ENCODE measurements at regions not wholly inside any gene's neighbourhood (a gene's known extent, or its start where the extent isn't known, plus 50 kb on each side); places are given as distances from the start of the nearest gene placed in this dataset.

- no peak for DNase-seq (ENCODE audit: low read depth)
- no peak for TF ChIP-seq CTCF (conservative IDR thresholded peaks at IDR 0.05; ENCODE audit: low read length)
- H3K4me3 ChIP-seq (ENCODE audit: low read length): no peak overlapping the region
Measured at GRCh38 chr10:8430321-8430720, 375.8 kb downstream of the GATA3 start.

GRCh38 chr10:8431511-8431910, 377.0 kb downstream of the GATA3 start:
- no peak for DNase-seq (ENCODE audit: low read depth)
- no peak for TF ChIP-seq CTCF (conservative IDR thresholded peaks at IDR 0.05; ENCODE audit: low read length)
- no peak overlapping the region for H3K4me3 ChIP-seq (ENCODE audit: low read length)

GRCh38 chr10:8435186-8436055, 380.9 kb downstream of the GATA3 start:
- no peak for DNase-seq (ENCODE audit: low read depth)
- no peak overlapping the region for H3K4me3 ChIP-seq (ENCODE audit: low read length)
- no peak for TF ChIP-seq CTCF (conservative IDR thresholded peaks at IDR 0.05; ENCODE audit: low read length)

- no peak for TF ChIP-seq CTCF (conservative IDR thresholded peaks at IDR 0.05; ENCODE audit: low read length)
- H3K4me3 ChIP-seq (ENCODE audit: low read length): no peak overlapping the region
- DNase-seq (ENCODE audit: low read depth): no peak
Measured at GRCh38 chr10:8437896-8438295, 383.4 kb downstream of the GATA3 start.

GRCh38 chr10:8438603-8439002, 384.1 kb downstream of the GATA3 start:
- H3K4me3 ChIP-seq (ENCODE audit: low read length): no peak overlapping the region
- no peak for DNase-seq (ENCODE audit: low read depth)
- TF ChIP-seq CTCF (conservative IDR thresholded peaks at IDR 0.05; ENCODE audit: low read length): no peak

GRCh38 chr10:8439040-8439439, 384.6 kb downstream of the GATA3 start:
- DNase-seq (ENCODE audit: low read depth): no peak
- no peak for TF ChIP-seq CTCF (conservative IDR thresholded peaks at IDR 0.05; ENCODE audit: low read length)
- H3K4me3 ChIP-seq (ENCODE audit: low read length): no peak overlapping the region

- H3K4me3 ChIP-seq (ENCODE audit: low read length): no peak overlapping the region
- DNase-seq (ENCODE audit: low read depth): no peak
- TF ChIP-seq CTCF (conservative IDR thresholded peaks at IDR 0.05; ENCODE audit: low read length): no peak
Measured at GRCh38 chr10:8444630-8445029, 390.1 kb downstream of the GATA3 start.

Data from AG10803 (cell line).